ENCODE measurements at regions not wholly inside any gene's neighbourhood (a gene's known extent, or its start where the extent isn't known, plus 50 kb on each side); places are given as distances from the start of the nearest gene placed in this dataset.

DNA sequence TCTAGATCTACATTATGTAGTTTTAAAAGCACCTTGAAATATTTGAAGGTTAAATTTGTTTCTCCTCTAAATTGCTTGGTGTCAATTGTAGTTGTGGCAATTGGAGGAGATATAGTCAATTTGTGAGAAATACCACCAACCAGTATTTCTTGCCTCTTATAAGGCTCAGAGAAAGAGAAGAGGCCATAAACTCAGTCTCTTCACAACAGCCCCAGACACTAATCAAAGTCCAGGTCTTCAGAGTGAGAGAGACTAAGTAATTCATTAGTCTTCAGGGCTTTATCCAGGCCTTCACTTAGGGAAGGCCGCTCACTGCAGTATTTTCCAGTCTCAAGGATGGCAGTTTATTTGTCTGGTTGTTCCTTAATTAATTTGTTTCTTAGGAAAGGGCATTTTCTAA is 168.0 kb upstream of the RGMB start:
- peak overlapping the region; percentile 18 for H3K27ac ChIP-seq
- no peaks in the 10 kb centered on the region for H3K79me2 ChIP-seq
- 88% methylated on average over 1 of the region's 1 CpG for WGBS (ENCODE audit: low lambda C conversion rate, missing lambda C conversion rate)
- TF ChIP-seq EZH2phosphoT487 (IDR thresholded peaks at IDR 0.05; ENCODE audit: low read depth, severe bottlenecking, unreplicated experiment) (no peak), EZH2 (IDR thresholded peaks at IDR 0.05; ENCODE audit: borderline replicate concordance) (no peak)
- TF ChIP-seq, protein P1, sequence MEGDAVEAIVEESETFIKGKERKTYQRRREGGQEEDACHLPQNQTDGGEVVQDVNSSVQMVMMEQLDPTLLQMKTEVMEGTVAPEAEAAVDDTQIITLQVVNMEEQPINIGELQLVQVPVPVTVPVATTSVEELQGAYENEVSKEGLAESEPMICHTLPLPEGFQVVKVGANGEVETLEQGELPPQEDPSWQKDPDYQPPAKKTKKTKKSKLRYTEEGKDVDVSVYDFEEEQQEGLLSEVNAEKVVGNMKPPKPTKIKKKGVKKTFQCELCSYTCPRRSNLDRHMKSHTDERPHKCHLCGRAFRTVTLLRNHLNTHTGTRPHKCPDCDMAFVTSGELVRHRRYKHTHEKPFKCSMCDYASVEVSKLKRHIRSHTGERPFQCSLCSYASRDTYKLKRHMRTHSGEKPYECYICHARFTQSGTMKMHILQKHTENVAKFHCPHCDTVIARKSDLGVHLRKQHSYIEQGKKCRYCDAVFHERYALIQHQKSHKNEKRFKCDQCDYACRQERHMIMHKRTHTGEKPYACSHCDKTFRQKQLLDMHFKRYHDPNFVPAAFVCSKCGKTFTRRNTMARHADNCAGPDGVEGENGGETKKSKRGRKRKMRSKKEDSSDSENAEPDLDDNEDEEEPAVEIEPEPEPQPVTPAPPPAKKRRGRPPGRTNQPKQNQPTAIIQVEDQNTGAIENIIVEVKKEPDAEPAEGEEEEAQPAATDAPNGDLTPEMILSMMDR (IDR thresholded peaks at IDR 0.05; ENCODE audit: poor library complexity) = no peak
- no peak overlapping the region for H3K4me2 ChIP-seq
- no peaks in the 10 kb centered on the region for H3K4me1 ChIP-seq (ENCODE audit: insufficient read depth)
- no peaks in the 10 kb centered on the region for H4K20me1 ChIP-seq (ENCODE audit: insufficient read depth, poor library complexity, severe bottlenecking)
- H2AFZ ChIP-seq = no peak overlapping the region
- peak; percentile 10 for DNase-seq (ENCODE audit: low spot score)
- no peaks in the 10 kb centered on the region for H3K27me3 ChIP-seq
- no peaks in the 10 kb centered on the region for H3K9me3 ChIP-seq (ENCODE audit: low read depth)
- H3K4me3 ChIP-seq = no peak overlapping the region
- H3K9me2 ChIP-seq (replicated peaks; ENCODE audit: insufficient read depth) = no peaks in the 10 kb centered on the region
- no peaks in the 10 kb centered on the region for H3K36me3 ChIP-seq (replicated peaks; ENCODE audit: insufficient read depth, low read depth)

GRCh38 chr5:98606961-98607360 is 166.5 kb upstream of the RGMB start:
- Histone ChIP-seq H3K27ac (no peak overlapping the region), H4K20me1 (ENCODE audit: insufficient read depth, poor library complexity, severe bottlenecking) (no peaks in the 10 kb centered on the region), H3K4me1 (ENCODE audit: insufficient read depth) (no peaks in the 10 kb centered on the region), H3K9me3 (ENCODE audit: low read depth) (no peaks in the 10 kb centered on the region), H3K4me2 (no peak overlapping the region), H3K4me3 (no peak overlapping the region), H3K27me3 (no peaks in the 10 kb centered on the region), H3K79me2 (no peaks in the 10 kb centered on the region), H3K36me3 (replicated peaks; ENCODE audit: insufficient read depth, low read depth) (no peaks in the 10 kb centered on the region), H2AFZ (no peak overlapping the region), H3K9me2 (replicated peaks; ENCODE audit: insufficient read depth) (no peaks in the 10 kb centered on the region)
- TF ChIP-seq EZH2phosphoT487 (IDR thresholded peaks at IDR 0.05; ENCODE audit: low read depth, severe bottlenecking, unreplicated experiment) (no peak), EZH2 (IDR thresholded peaks at IDR 0.05; ENCODE audit: borderline replicate concordance) (no peak)
- no peak for DNase-seq (ENCODE audit: low spot score)
- WGBS (ENCODE audit: low lambda C conversion rate, missing lambda C conversion rate) = 62% methylated on average over 2 of the region's 2 CpGs

DNA sequence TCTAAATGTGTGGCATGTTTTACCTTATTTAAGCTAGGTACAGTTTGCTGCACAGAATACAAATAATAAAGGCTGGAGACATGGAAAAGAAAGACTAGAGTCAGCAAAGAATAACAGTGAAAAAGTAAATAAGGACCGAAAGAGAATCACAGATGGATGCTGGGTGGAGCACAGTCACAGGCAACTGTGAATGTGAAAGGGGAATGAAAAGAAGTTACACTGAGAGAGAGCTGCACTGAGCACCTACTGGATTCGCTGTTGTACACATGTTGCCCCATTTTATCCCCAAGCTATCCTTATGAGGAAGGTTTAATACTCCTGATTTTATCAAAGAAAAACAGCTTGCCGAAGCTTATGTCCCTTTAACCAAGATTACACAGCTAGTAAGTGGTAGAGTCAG is 165.4 kb upstream of the RGMB start:
- no peaks in the 10 kb centered on the region for H3K9me2 ChIP-seq (replicated peaks; ENCODE audit: insufficient read depth)
- no peaks in the 10 kb centered on the region for H4K20me1 ChIP-seq (ENCODE audit: insufficient read depth, poor library complexity, severe bottlenecking)
- no peaks in the 10 kb centered on the region for H3K79me2 ChIP-seq
- H3K36me3 ChIP-seq (replicated peaks; ENCODE audit: insufficient read depth, low read depth) = no peaks in the 10 kb centered on the region
- H3K27me3 ChIP-seq = no peaks in the 10 kb centered on the region
- H3K27ac ChIP-seq = no peak overlapping the region
- TF ChIP-seq EZH2 (IDR thresholded peaks at IDR 0.05; ENCODE audit: borderline replicate concordance) = no peak
- TF ChIP-seq, protein P1 (IDR thresholded peaks at IDR 0.05; ENCODE audit: poor library complexity) = no peak
- no peak for TF ChIP-seq EZH2phosphoT487 (IDR thresholded peaks at IDR 0.05; ENCODE audit: low read depth, severe bottlenecking, unreplicated experiment)
- no peaks in the 10 kb centered on the region for H3K4me1 ChIP-seq (ENCODE audit: insufficient read depth)
- 68% methylated on average over 3 of the region's 3 CpGs for WGBS (ENCODE audit: low lambda C conversion rate, missing lambda C conversion rate)
- H3K9me3 ChIP-seq (ENCODE audit: low read depth) = no peaks in the 10 kb centered on the region
- H3K4me2 ChIP-seq = no peak overlapping the region
- no peak overlapping the region for H3K4me3 ChIP-seq
- H2AFZ ChIP-seq = no peak overlapping the region
- no peak for DNase-seq (ENCODE audit: low spot score)

DNA sequence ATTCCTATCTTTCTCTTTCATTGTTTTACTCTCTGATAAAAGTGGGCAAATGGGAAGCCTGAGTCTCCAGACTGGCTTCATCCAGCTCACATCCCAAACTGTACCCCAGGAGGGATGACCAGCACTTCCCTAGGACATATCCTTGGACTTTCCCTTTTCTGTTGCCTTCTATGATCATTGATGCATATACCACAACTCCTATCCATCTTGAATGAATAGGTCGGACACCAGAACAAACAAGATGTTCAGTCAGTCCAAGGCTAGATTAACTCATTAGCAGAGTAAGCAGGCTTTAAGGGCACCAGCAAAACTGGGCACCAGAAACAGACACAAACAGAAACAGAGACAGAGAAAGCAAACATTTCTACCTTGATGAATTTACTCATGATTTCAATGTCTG is 159.1 kb upstream of the RGMB start:
- Histone ChIP-seq H3K27me3 (no peaks in the 10 kb centered on the region), H3K4me1 (ENCODE audit: insufficient read depth) (no peaks in the 10 kb centered on the region), H3K9me3 (ENCODE audit: low read depth) (no peaks in the 10 kb centered on the region), H4K20me1 (ENCODE audit: insufficient read depth, poor library complexity, severe bottlenecking) (no peaks in the 10 kb centered on the region), H3K79me2 (no peaks in the 10 kb centered on the region), H3K27ac (no peak overlapping the region), H2AFZ (no peak overlapping the region), H3K36me3 (replicated peaks; ENCODE audit: insufficient read depth, low read depth) (no peaks in the 10 kb centered on the region), H3K9me2 (replicated peaks; ENCODE audit: insufficient read depth) (no peaks in the 10 kb centered on the region), H3K4me3 (no peak overlapping the region), H3K4me2 (no peak overlapping the region)
- WGBS (ENCODE audit: low lambda C conversion rate, missing lambda C conversion rate) = 87% methylated on average over 1 of the region's 1 CpG
- DNase-seq (ENCODE audit: low spot score) = no peak
- no peak for TF ChIP-seq EZH2 (IDR thresholded peaks at IDR 0.05; ENCODE audit: borderline replicate concordance)
- TF ChIP-seq EZH2phosphoT487 (IDR thresholded peaks at IDR 0.05; ENCODE audit: low read depth, severe bottlenecking, unreplicated experiment) = no peak
- TF ChIP-seq, protein P1 (IDR thresholded peaks at IDR 0.05; ENCODE audit: poor library complexity) = no peak
